Colonic mucosa (tissue), 4 donors: ENCODE measurements at regions not wholly inside any gene's neighbourhood (a gene's known extent, or its start where the extent isn't known, plus 50 kb on each side); places are given as distances from the start of the nearest gene placed in this dataset.

Experiments used
- DNase-seq: peaks from one replicate; pipeline ENCODE4 v3.0.0-alpha.2; 2020
- H3K27ac ChIP-seq: fragments of 200-600 bp; one replicate; pipeline ENCODE4 v1.8.0; 2021
- H3K27me3 ChIP-seq: fragments of 200-600 bp; one replicate; pipeline ENCODE4 v1.8.0; 2021
- H3K36me3 ChIP-seq: fragments of 200-600 bp; one replicate; pipeline ENCODE4 v1.8.0; 2021
- H3K4me1 ChIP-seq: fragments of 200-600 bp; one replicate; pipeline ENCODE4 v1.8.0; 2021; ENCODE audit warnings: mild to moderate bottlenecking
- H3K4me3 ChIP-seq: fragments of 200-600 bp; one replicate; pipeline ENCODE4 v1.8.0; 2021
- H3K9ac ChIP-seq, 2 donors: one replicate each; pipeline ENCODE4 v1.7.0; 2013; ENCODE audit warnings: control low read depth in 2 of 2, low read depth in 2 of 2, low read length in 2 of 2
- H3K9me3 ChIP-seq: fragments of 200-600 bp; one replicate; pipeline ENCODE4 v1.8.0; 2021
- intact Hi-C: fragments of 100-400 bp; cut with DNase I; formaldehyde crosslinking; loops from one replicate; pipeline ENCODE4 v1.14.1; 2022
- TF ChIP-seq, protein P1 (sequence below): fragments of 200-600 bp; IDR thresholded peaks from one replicate; pipeline ENCODE4 v1.8.0; 2022; ENCODE audit warnings: antibody characterized with exemption, mild to moderate bottlenecking
- donor health status: healthy.
- donor health status: DM: no; HTN: no; CAD: no.
- donor health status: DM: no; HTN: no; CAD: no.

DNA sequence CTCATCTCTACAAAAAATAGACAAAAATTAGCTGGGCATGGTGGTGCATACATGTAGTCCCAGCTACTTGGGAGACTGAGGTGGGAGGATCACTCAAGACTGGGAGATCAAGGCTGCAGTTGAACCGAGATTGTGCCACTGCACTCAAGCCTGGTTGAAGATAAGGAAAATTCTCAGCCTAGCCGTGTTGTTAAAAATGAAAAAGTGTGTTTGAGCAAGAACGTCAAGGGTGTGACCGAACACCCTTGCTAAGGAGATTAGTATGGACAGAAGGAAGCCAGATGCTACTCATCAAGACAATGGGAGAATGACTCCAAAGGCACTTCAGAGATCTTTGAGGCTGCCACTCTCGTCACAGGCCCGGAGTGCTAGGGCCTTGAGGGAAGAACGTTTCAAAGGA, 70.0 kb upstream of the NDUFV2 start:
- Histone ChIP-seq H3K36me3 (no peaks in the 10 kb centered on the region), H3K27me3 (no peaks in the 10 kb centered on the region), H3K9me3 (no peaks in the 10 kb centered on the region), H3K4me1 (no peaks in the 10 kb centered on the region), H3K9ac (no peak overlapping the region), H3K4me3 (no peak overlapping the region), H3K27ac (no peak overlapping the region)
- TF ChIP-seq, protein P1, sequence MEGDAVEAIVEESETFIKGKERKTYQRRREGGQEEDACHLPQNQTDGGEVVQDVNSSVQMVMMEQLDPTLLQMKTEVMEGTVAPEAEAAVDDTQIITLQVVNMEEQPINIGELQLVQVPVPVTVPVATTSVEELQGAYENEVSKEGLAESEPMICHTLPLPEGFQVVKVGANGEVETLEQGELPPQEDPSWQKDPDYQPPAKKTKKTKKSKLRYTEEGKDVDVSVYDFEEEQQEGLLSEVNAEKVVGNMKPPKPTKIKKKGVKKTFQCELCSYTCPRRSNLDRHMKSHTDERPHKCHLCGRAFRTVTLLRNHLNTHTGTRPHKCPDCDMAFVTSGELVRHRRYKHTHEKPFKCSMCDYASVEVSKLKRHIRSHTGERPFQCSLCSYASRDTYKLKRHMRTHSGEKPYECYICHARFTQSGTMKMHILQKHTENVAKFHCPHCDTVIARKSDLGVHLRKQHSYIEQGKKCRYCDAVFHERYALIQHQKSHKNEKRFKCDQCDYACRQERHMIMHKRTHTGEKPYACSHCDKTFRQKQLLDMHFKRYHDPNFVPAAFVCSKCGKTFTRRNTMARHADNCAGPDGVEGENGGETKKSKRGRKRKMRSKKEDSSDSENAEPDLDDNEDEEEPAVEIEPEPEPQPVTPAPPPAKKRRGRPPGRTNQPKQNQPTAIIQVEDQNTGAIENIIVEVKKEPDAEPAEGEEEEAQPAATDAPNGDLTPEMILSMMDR, result no peak
- intact Hi-C loops, result no loop called here
- DNase-seq, result no peak

- no peaks in the 10 kb centered on the region for H3K27me3 ChIP-seq
- no peak overlapping the region for H3K9ac ChIP-seq
- H3K4me1 ChIP-seq, result no peaks in the 10 kb centered on the region
- intact Hi-C loops, result no loop called here
- H3K27ac ChIP-seq, result no peak overlapping the region
- H3K4me3 ChIP-seq, result no peak overlapping the region
- H3K36me3 ChIP-seq, result no peaks in the 10 kb centered on the region
- DNase-seq, result no peak
- TF ChIP-seq, protein P1, result no peak
- no peaks in the 10 kb centered on the region for H3K9me3 ChIP-seq
These were observed 64.1 kb upstream of the NDUFV2 start for GRCh38 chr18:9038277-9038871.

DNA sequence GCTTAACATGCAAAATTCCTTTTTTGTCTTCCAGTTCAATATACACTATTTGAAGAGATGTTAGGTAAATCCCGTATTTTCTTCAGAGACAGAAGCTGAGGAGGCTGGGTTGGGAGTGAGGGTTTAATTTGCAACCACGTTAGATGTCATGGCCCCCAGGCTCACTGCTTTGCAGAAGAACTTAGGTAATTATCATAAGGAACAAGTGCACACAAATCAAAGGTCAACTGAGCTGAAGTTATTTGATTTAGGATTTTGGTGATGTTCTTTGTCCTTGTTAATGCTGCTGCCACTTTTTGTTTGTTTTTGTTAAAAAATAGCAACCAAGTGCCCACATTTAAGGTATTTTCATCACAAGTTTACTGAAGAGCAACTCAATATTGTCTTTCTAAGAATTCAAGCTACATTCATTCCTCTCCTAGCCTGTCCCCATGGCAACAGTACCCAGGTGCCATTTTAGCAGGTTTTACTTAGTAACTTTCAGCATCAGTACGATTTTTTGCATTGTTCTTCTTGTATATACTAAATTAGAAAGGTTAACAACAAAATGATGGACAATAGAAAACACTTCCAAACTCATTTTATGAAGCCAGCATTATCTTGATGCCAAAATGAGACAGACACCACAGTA, 62.9 kb upstream of the NDUFV2 start:
- H3K4me1 ChIP-seq, result no peaks in the 10 kb centered on the region
- H3K36me3 ChIP-seq, result no peaks in the 10 kb centered on the region
- H3K4me3 ChIP-seq, result no peak overlapping the region
- intact Hi-C loops, result no loop called here
- no peak for DNase-seq
- no peaks in the 10 kb centered on the region for H3K27me3 ChIP-seq
- no peak overlapping the region for H3K27ac ChIP-seq
- no peak overlapping the region for H3K9ac ChIP-seq
- TF ChIP-seq, protein P1, result no peak
- H3K9me3 ChIP-seq, result no peaks in the 10 kb centered on the region

- intact Hi-C loops, result no loop called here
- Histone ChIP-seq H3K9ac (no peak overlapping the region), H3K27ac (no peak overlapping the region), H3K9me3 (no peaks in the 10 kb centered on the region), H3K36me3 (no peaks in the 10 kb centered on the region), H3K27me3 (no peaks in the 10 kb centered on the region), H3K4me3 (no peak overlapping the region), H3K4me1 (no peaks in the 10 kb centered on the region)
- TF ChIP-seq, protein P1, result no peak
- no peak for DNase-seq
These were observed 59.6 kb upstream of the NDUFV2 start for GRCh38 chr18:9042766-9043481.

- H3K27me3 ChIP-seq, result no peaks in the 10 kb centered on the region
- no peak overlapping the region for H3K4me3 ChIP-seq
- H3K9me3 ChIP-seq, result no peaks in the 10 kb centered on the region
- H3K9ac ChIP-seq, result peak overlapping the region in 1 of 2 donors; percentile 7
- TF ChIP-seq, protein P1, result no peak
- no peaks in the 10 kb centered on the region for H3K4me1 ChIP-seq
- no peak overlapping the region for H3K27ac ChIP-seq
- no peaks in the 10 kb centered on the region for H3K36me3 ChIP-seq
- intact Hi-C loops, result no loop called here
- no peak for DNase-seq
These were observed 58.9 kb upstream of the NDUFV2 start for GRCh38 chr18:9043581-9043980.
